NCI-H82 treated with DMSO at 0.1 percent for 48 hours (cell line): ENCODE measurements at regions not wholly inside any gene's neighbourhood (a gene's known extent, or its start where the extent isn't known, plus 50 kb on each side); places are given as distances from the start of the nearest gene placed in this dataset.
A peak's percentile ranks its signal among the peaks of the same experiment; 100 is the strongest.
"Not testable (repeated sequence)": the region's sequence is repeated elsewhere in the genome, so short reads cannot be mapped to it uniquely, and the experiment has no call there.

Source experiments
- DNase-seq: peaks from one replicate; lab custom pipeline; 2025; ENCODE audit not compliant: unreplicated experiment; lab: John Stamatoyannopoulos, UW

- DNase-seq, result no peak
Observed at GRCh38 chr4:101670897-101671296, 119.6 kb upstream of the BANK1 start.

- no peak for DNase-seq
Observed at GRCh38 chr4:101670370-101670769, 120.2 kb upstream of the BANK1 start.

- DNase-seq, result no peak
Observed at GRCh38 chr4:101669832-101670188, 120.7 kb upstream of the BANK1 start.

GRCh38 chr4:101669138-101669831 lies 121.2 kb upstream of the BANK1 start:
- no peak for DNase-seq

GRCh38 chr4:101667348-101667747 lies 123.2 kb upstream of the BANK1 start:
- no peak for DNase-seq

GRCh38 chr4:101660607-101661006 lies 129.9 kb upstream of the BANK1 start:
- no peak for DNase-seq

- no peak for DNase-seq
Observed at GRCh38 chr4:101655857-101656256, 134.7 kb upstream of the BANK1 start.

GRCh38 chr4:101655005-101655404 lies 135.5 kb upstream of the BANK1 start:
- DNase-seq, result no peak

- peak; percentile 41 for DNase-seq
Observed at GRCh38 chr4:101651778-101652177, 138.8 kb upstream of the BANK1 start.

GRCh38 chr4:101649790-101650515 lies 140.6 kb upstream of the BANK1 start:
- no peak for DNase-seq

GRCh38 chr4:101647710-101648034 lies 142.9 kb upstream of the BANK1 start:
- DNase-seq, result no peak

- DNase-seq, result no peak
Observed at GRCh38 chr4:101644516-101644915, 146.0 kb upstream of the BANK1 start.

- DNase-seq, result no peak
Observed at GRCh38 chr4:101643186-101643837, 147.2 kb upstream of the BANK1 start.

GRCh38 chr4:101632766-101633165 lies 157.8 kb upstream of the BANK1 start:
- not testable (repeated sequence) for DNase-seq

- no peak for DNase-seq
Observed at GRCh38 chr4:101630319-101630986, 160.1 kb upstream of the BANK1 start.

GRCh38 chr4:101621120-101621519 lies 169.4 kb upstream of the BANK1 start:
- no peak for DNase-seq

GRCh38 chr4:101615652-101616051 lies 174.9 kb upstream of the BANK1 start:
- no peak for DNase-seq

GRCh38 chr4:101606989-101607388 lies 183.5 kb upstream of the BANK1 start:
- DNase-seq, result not testable (repeated sequence)

- peak; percentile 58 for DNase-seq
Observed at GRCh38 chr4:101604976-101605375, 185.6 kb upstream of the BANK1 start.

- no peak for DNase-seq
Observed at GRCh38 chr4:101600287-101600686, 190.2 kb upstream of the BANK1 start.

GRCh38 chr4:101599620-101600019 lies 190.9 kb upstream of the BANK1 start:
- DNase-seq, result no peak
